ENCODE measurements at regions not wholly inside any gene's neighbourhood (a gene's known extent, or its start where the extent isn't known, plus 50 kb on each side); places are given as distances from the start of the nearest gene placed in this dataset.

GRCh38 chr9:105158898-105159297 is 85.6 kb upstream of the SLC44A1 start:
- TF ChIP-seq BACH2 (CRISPR knock-in tag; IDR thresholded peaks at IDR 0.05; ENCODE audit: borderline replicate concordance) (no peak), ISL1 (CRISPR knock-in tag; IDR thresholded peaks at IDR 0.05) (no peak), ZNF565 (CRISPR knock-in tag; conservative IDR thresholded peaks at IDR 0.05; ENCODE audit: low read depth) (no peak), ZNF8 (CRISPR knock-in tag; IDR thresholded peaks at IDR 0.05) (no peak), ESRRG (CRISPR knock-in tag; IDR thresholded peaks at IDR 0.05) (no peak), TOX (CRISPR knock-in tag; IDR thresholded peaks at IDR 0.05; ENCODE audit: borderline replicate concordance) (no peak), CSDC2 (CRISPR knock-in tag; IDR thresholded peaks at IDR 0.05) (no peak), OSR1 (CRISPR knock-in tag; IDR thresholded peaks at IDR 0.05) (no peak), ARNTL (CRISPR knock-in tag; IDR thresholded peaks at IDR 0.05; ENCODE audit: borderline replicate concordance, low read depth) (no peak), CREB5 (CRISPR knock-in tag; IDR thresholded peaks at IDR 0.05; ENCODE audit: low read depth) (no peak), POU6F1 (CRISPR knock-in tag; IDR thresholded peaks at IDR 0.05; ENCODE audit: borderline replicate concordance, low read depth) (no peak), TSHZ2 (CRISPR knock-in tag; IDR thresholded peaks at IDR 0.05) (no peak), PPARA (CRISPR knock-in tag; IDR thresholded peaks at IDR 0.05; ENCODE audit: borderline replicate concordance) (no peak), PATZ1 (CRISPR knock-in tag; IDR thresholded peaks at IDR 0.05; ENCODE audit: borderline replicate concordance) (no peak), TCF4 (CRISPR knock-in tag; IDR thresholded peaks at IDR 0.05; ENCODE audit: borderline replicate concordance) (no peak)
- no peak for ATAC-seq

GRCh38 chr9:105168870-105169319 is 75.6 kb upstream of the SLC44A1 start:
- ATAC-seq: no peak
- TF ChIP-seq PATZ1 (CRISPR knock-in tag; IDR thresholded peaks at IDR 0.05; ENCODE audit: borderline replicate concordance) (no peak), BACH2 (CRISPR knock-in tag; IDR thresholded peaks at IDR 0.05; ENCODE audit: borderline replicate concordance) (no peak), CREB5 (CRISPR knock-in tag; IDR thresholded peaks at IDR 0.05; ENCODE audit: low read depth) (no peak), ZFP3 (CRISPR knock-in tag; IDR thresholded peaks at IDR 0.05) (no peak), TOX (CRISPR knock-in tag; IDR thresholded peaks at IDR 0.05; ENCODE audit: borderline replicate concordance) (no peak), ZNF565 (CRISPR knock-in tag; conservative IDR thresholded peaks at IDR 0.05; ENCODE audit: low read depth) (no peak), TCF4 (CRISPR knock-in tag; IDR thresholded peaks at IDR 0.05; ENCODE audit: borderline replicate concordance) (no peak), ARNTL (CRISPR knock-in tag; IDR thresholded peaks at IDR 0.05; ENCODE audit: borderline replicate concordance, low read depth) (no peak), ISL1 (CRISPR knock-in tag; IDR thresholded peaks at IDR 0.05) (no peak), ZC3H10 (CRISPR knock-in tag; IDR thresholded peaks at IDR 0.05) (no peak), RARB (CRISPR knock-in tag; IDR thresholded peaks at IDR 0.05) (no peak), PPARA (CRISPR knock-in tag; IDR thresholded peaks at IDR 0.05; ENCODE audit: borderline replicate concordance) (no peak), TSHZ2 (CRISPR knock-in tag; IDR thresholded peaks at IDR 0.05) (no peak), ZFP30 (CRISPR knock-in tag; IDR thresholded peaks at IDR 0.05) (no peak), SNAI2 (CRISPR knock-in tag; IDR thresholded peaks at IDR 0.05) (no peak), ZNF8 (CRISPR knock-in tag; IDR thresholded peaks at IDR 0.05) (no peak), GLIS3 (CRISPR knock-in tag; IDR thresholded peaks at IDR 0.05) (no peak), ESRRG (CRISPR knock-in tag; IDR thresholded peaks at IDR 0.05) (no peak)
